Esophagus muscularis mucosa (tissue), 4 donors: ENCODE measurements at regions not wholly inside any gene's neighbourhood (a gene's known extent, or its start where the extent isn't known, plus 50 kb on each side); places are given as distances from the start of the nearest gene placed in this dataset.

Source experiments
- CTCF ChIP-seq, 3 experiments: fragments of 200-600 bp in 2 of 3; fragments of 450-650 bp in 1 of 3; sonication (generic) in 2 of 3; IDR thresholded peaks; one replicate each; pipeline ENCODE4 v1.5.1; 2017 to 2019; ENCODE audit warnings: antibody characterized with exemption in 3 of 3, mild to moderate bottlenecking in 2 of 3, moderate library complexity in 1 of 3
- EP300 ChIP-seq: sonication (generic); formaldehyde crosslinking; IDR thresholded peaks from one replicate; pipeline ENCODE4 v1.6.1; 2017; ENCODE audit warnings: antibody characterized with exemption
- POLR2A ChIP-seq: fragments of 450-650 bp; IDR thresholded peaks from one replicate; pipeline ENCODE4 v1.6.1; 2017; ENCODE audit warnings: antibody characterized with exemption, moderate library complexity, mild to moderate bottlenecking, low read depth
- POLR2AphosphoS5 ChIP-seq, 2 donors: sonication (generic); formaldehyde crosslinking; IDR thresholded peaks; one replicate each; pipeline ENCODE4 v1.6.1; 2017; ENCODE audit warnings: antibody characterized with exemption in 2 of 2

DNA sequence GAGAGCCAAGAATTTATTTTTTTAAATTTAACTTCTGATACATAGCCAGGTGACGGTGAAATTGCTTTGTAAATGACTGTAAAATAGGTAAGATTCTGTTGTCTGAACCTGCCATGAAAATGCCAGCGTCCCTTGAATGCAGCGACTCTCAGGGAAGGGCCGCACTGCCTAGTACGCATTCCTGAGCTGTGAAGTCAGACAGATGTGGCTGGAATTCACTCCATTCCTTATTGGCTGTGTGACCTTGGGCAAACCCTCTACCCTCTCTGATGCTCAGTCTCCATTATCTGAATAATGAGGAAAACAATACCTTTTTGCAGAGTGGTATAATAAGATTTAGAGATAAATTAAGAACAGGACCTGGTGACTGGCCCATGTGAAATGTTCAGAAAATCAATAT, 167.1 kb upstream of the DAB1 start:
- TF ChIP-seq CTCF (IDR thresholded peaks at IDR 0.05) (no peak), POLR2A (no peak), EP300 (no peak), POLR2AphosphoS5 (IDR thresholded peaks at IDR 0.05) (no peak)
